ENCODE measurements at regions not wholly inside any gene's neighbourhood (a gene's known extent, or its start where the extent isn't known, plus 50 kb on each side); places are given as distances from the start of the nearest gene placed in this dataset.
A peak's percentile ranks its signal among the peaks of the same experiment; 100 is the strongest.
"Not testable (repeated sequence)": the region's sequence is repeated elsewhere in the genome, so short reads cannot be mapped to it uniquely, and the experiment has no call there.

- no peak for DNase-seq
Observed at GRCh38 chr6:140711019-140711613, 1336.7 kb upstream of the CITED2 start.

- no peak for DNase-seq
Observed at GRCh38 chr6:140708441-140708840, 1334.0 kb upstream of the CITED2 start.

- not testable (repeated sequence) for DNase-seq
Observed at GRCh38 chr6:140704008-140704407, 1329.6 kb upstream of the CITED2 start.

- DNase-seq: no peak
Observed at GRCh38 chr6:140697585-140697984, 1323.1 kb upstream of the CITED2 start.

GRCh38 chr6:140684776-140685550, 1310.5 kb upstream of the CITED2 start:
- DNase-seq: peak; percentile 40

- no peak for DNase-seq
Observed at GRCh38 chr6:140677781-140678528, 1303.5 kb upstream of the CITED2 start.

- no peak for DNase-seq
Observed at GRCh38 chr6:140671926-140672325, 1297.5 kb upstream of the CITED2 start.

GRCh38 chr6:140670021-140670420, 1295.6 kb upstream of the CITED2 start:
- DNase-seq: no peak

- DNase-seq: no peak
Observed at GRCh38 chr6:140669321-140669720, 1294.9 kb upstream of the CITED2 start.

GRCh38 chr6:140663772-140664171, 1289.3 kb upstream of the CITED2 start:
- DNase-seq: no peak

- DNase-seq: no peak
Observed at GRCh38 chr6:140663094-140663493, 1288.6 kb upstream of the CITED2 start.

GRCh38 chr6:140661691-140662090, 1287.2 kb upstream of the CITED2 start:
- DNase-seq: no peak

- no peak for DNase-seq
Observed at GRCh38 chr6:140660295-140660694, 1285.8 kb upstream of the CITED2 start.

- no peak for DNase-seq
Observed at GRCh38 chr6:140653972-140654371, 1279.5 kb upstream of the CITED2 start.

- no peak for DNase-seq
Observed at GRCh38 chr6:140653506-140653905, 1279.1 kb upstream of the CITED2 start.

GRCh38 chr6:140649502-140649901, 1275.1 kb upstream of the CITED2 start:
- not testable (repeated sequence) for DNase-seq

GRCh38 chr6:140647322-140647721, 1272.9 kb upstream of the CITED2 start:
- DNase-seq: not testable (repeated sequence)

- no peak for DNase-seq
Observed at GRCh38 chr6:140644017-140644416, 1269.6 kb upstream of the CITED2 start.

GRCh38 chr6:140641412-140641811, 1267.0 kb upstream of the CITED2 start:
- DNase-seq: no peak

GRCh38 chr6:140636908-140637402, 1262.5 kb upstream of the CITED2 start:
- DNase-seq: peak; percentile 46

GRCh38 chr6:140636271-140636907, 1261.9 kb upstream of the CITED2 start:
- peak; percentile 44 for DNase-seq

- DNase-seq: no peak
Observed at GRCh38 chr6:140627002-140627401, 1252.6 kb upstream of the CITED2 start.

GRCh38 chr6:140623498-140623897, 1249.0 kb upstream of the CITED2 start:
- no peak for DNase-seq

Data from NCI-H345 (cell line).